ENCODE measurements at regions not wholly inside any gene's neighbourhood (a gene's known extent, or its start where the extent isn't known, plus 50 kb on each side); places are given as distances from the start of the nearest gene placed in this dataset.

DNA sequence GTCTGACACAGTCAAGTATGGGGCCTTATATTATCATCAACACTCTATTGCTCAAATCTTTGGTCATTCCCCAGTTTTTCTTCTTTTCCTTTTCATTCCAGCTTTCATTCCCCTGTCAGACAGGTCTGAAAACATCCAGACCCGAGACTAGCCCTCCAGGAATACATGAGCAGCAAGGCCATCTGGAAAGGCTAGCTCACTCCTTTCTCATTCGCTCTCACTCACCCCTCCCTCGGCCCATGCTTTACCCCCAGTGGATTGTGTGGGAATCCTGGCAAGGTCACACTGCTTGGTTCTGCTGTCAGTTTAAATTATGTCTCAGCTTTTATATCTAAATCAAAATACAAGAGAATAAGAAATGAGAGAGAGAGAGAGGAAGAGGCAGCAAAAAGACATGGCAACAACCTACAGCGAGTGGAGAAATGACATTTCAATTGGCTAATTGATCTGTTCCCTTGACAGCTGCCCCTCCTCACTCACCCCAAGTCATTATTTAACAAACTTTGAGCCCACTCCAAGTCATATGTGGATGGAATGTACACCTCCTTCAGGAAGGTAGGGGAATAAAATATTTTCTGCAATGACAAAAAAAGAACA is 962.2 kb downstream of the TUSC7 start:
- Histone ChIP-seq H3K4me1 (ENCODE audit: control insufficient read depth in 2 of 2, insufficient read depth in 2 of 2, low read length in 2 of 2) (no peaks in the 10 kb centered on the region), H3K27ac (ENCODE audit: low read depth, low read length) (no peak overlapping the region), H3K27me3 (ENCODE audit: control insufficient read depth in 2 of 2, insufficient read depth in 2 of 2, low read length in 2 of 2) (no peaks in the 10 kb centered on the region), H3K4me3 (ENCODE audit: low read length) (no peak overlapping the region), H3K36me3 (ENCODE audit: control insufficient read depth in 2 of 3, insufficient read depth in 3 of 3, low read length in 3 of 3) (no peaks in the 10 kb centered on the region), H3K9me3 (ENCODE audit: control insufficient read depth in 2 of 3, low read length in 3 of 3) (no peaks in the 10 kb centered on the region)
- no peak overlapping the region for H3K27ac Mint-ChIP-seq
- no peak for DNase-seq
- no peak for ATAC-seq
- H3K36me3 Mint-ChIP-seq: no peaks in the 10 kb centered on the region
- intact Hi-C loops (cut with micrococcal nuclease): loop anchor here in 1 of 2 donors (10.0 kb wide), 1 partner anchor 133 kb away; no protein-coding TSS in a partner anchor
- POLR2A ChIA-PET: no interaction called here
- H3K4me3 Mint-ChIP-seq: no peak overlapping the region
- CTCF ChIA-PET: no interaction called here
- no peaks in the 10 kb centered on the region for H3K4me1 Mint-ChIP-seq
- H3K27me3 Mint-ChIP-seq: no peaks in the 10 kb centered on the region
- H3K9me3 Mint-ChIP-seq: peaks cover 0 to 12% (median 3%) of the 10 kb centered on the region in 11 donors

DNA sequence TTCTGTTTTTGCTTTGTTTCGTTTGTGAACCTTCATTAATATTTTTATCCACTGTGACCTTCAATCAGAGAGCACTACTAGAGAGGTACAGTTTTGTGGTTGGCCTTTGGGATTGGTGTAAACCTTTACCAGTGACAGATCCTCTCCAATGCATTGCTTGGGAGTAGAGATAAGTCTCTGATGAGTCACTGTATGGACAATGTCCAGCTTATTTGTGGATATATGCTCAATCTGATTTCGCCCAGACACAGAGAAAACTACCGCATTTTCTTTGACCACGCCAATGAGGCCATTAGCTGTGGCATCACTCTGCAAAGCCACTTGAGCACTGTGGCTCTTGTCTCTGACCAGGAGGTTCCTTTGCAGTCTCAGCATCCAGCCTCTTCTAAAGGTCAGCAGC is 964.7 kb downstream of the TUSC7 start:
- CTCF ChIA-PET: no interaction called here
- H3K9me3 ChIP-seq (ENCODE audit: control insufficient read depth in 2 of 3, low read length in 3 of 3): no peaks in the 10 kb centered on the region
- H3K36me3 ChIP-seq (ENCODE audit: control insufficient read depth in 2 of 3, insufficient read depth in 3 of 3, low read length in 3 of 3): no peaks in the 10 kb centered on the region
- peaks cover 0 to 12% (median 3%) of the 10 kb centered on the region in 11 donors for H3K9me3 Mint-ChIP-seq
- DNase-seq (no peak), ATAC-seq (no peak)
- no peak overlapping the region for H3K27ac Mint-ChIP-seq
- no peak overlapping the region for H3K4me3 Mint-ChIP-seq
- no peaks in the 10 kb centered on the region for H3K27me3 Mint-ChIP-seq
- H3K36me3 Mint-ChIP-seq: no peaks in the 10 kb centered on the region
- intact Hi-C loops (cut with micrococcal nuclease): loop anchor here in 1 of 2 donors (10.0 kb wide), 1 partner anchor 130 kb away; no protein-coding TSS in a partner anchor
- H3K27me3 ChIP-seq (ENCODE audit: control insufficient read depth in 2 of 2, insufficient read depth in 2 of 2, low read length in 2 of 2): no peaks in the 10 kb centered on the region
- H3K4me1 Mint-ChIP-seq: no peaks in the 10 kb centered on the region
- no peaks in the 10 kb centered on the region for H3K4me1 ChIP-seq (ENCODE audit: control insufficient read depth in 2 of 2, insufficient read depth in 2 of 2, low read length in 2 of 2)
- POLR2A ChIA-PET: no interaction called here
- H3K27ac ChIP-seq (ENCODE audit: low read depth, low read length): no peak overlapping the region
- no peak overlapping the region for H3K4me3 ChIP-seq (ENCODE audit: low read length)

DNA sequence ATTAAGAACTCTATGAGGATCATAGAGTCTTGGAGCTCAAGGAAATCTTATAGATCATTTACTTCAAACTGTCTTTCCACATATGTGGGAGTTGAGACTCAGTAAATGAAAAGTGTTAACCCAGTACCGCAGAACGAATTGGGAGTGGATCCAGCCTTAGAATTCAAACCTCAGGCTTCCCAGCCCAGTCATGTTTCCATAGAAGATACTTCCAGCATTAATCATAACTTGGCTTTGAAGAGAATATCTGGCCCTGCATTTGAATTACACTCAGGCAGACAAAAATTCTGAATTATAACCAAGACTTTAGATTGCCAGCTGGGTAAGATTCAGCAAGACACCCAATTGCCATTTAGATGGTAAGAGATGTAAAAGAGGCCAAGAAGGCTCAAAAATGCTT is 972.0 kb downstream of the TUSC7 start:
- H3K36me3 Mint-ChIP-seq: no peaks in the 10 kb centered on the region
- ATAC-seq: no peak

DNA sequence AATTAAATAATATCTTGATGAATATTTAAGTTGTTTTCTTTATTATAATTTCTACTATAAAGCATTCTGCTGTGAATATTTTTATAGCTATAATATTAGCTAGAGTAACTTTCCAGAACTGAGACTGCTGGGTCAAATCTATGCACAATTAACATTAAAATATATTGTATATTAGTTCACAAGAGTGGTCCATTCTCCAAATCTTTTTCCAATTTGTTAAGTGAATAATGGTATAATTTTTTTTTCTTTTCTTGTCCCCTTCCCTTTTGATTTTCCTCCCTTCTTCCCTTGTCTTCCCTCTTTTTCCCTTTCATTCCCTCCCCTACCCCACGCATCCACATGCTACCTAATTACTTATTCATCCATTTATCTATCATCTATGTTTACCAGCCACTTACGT is 977.5 kb downstream of the TUSC7 start:
- Mint-ChIP-seq H3K27ac (no peak overlapping the region), H3K4me3 (no peak overlapping the region), H3K36me3 (no peaks in the 10 kb centered on the region), H3K9me3 (peaks cover 0 to 7% (median 0%) of the 10 kb centered on the region in 11 donors), H3K4me1 (no peaks in the 10 kb centered on the region), H3K27me3 (no peaks in the 10 kb centered on the region)
- CTCF ChIA-PET: no interaction called here
- intact Hi-C loops (cut with micrococcal nuclease): no loop called here
- no peaks in the 10 kb centered on the region for H3K36me3 ChIP-seq (ENCODE audit: control insufficient read depth in 2 of 3, insufficient read depth in 3 of 3, low read length in 3 of 3)
- DNase-seq: no peak
- H3K27me3 ChIP-seq (ENCODE audit: control insufficient read depth in 2 of 2, insufficient read depth in 2 of 2, low read length in 2 of 2): no peaks in the 10 kb centered on the region
- no peak overlapping the region for H3K4me3 ChIP-seq (ENCODE audit: low read length)
- POLR2A ChIA-PET: no interaction called here
- no peaks in the 10 kb centered on the region for H3K4me1 ChIP-seq (ENCODE audit: control insufficient read depth in 2 of 2, insufficient read depth in 2 of 2, low read length in 2 of 2)
- no peak overlapping the region for H3K27ac ChIP-seq (ENCODE audit: low read depth, low read length)
- H3K9me3 ChIP-seq (ENCODE audit: control insufficient read depth in 2 of 3, low read length in 3 of 3): no peaks in the 10 kb centered on the region
- no peak for ATAC-seq

More for the DNA sequence above, 972.0 kb downstream of the TUSC7 start:
- Mint-ChIP-seq H3K27me3 (no peaks in the 10 kb centered on the region), H3K9me3 (peaks cover 0 to 5% (median 0%) of the 10 kb centered on the region in 11 donors), H3K4me3 (no peak overlapping the region), H3K27ac (no peak overlapping the region), H3K4me1 (no peaks in the 10 kb centered on the region)
- Histone ChIP-seq H3K9me3 (ENCODE audit: control insufficient read depth in 2 of 3, low read length in 3 of 3) (no peaks in the 10 kb centered on the region), H3K4me3 (ENCODE audit: low read length) (no peak overlapping the region), H3K27ac (ENCODE audit: low read depth, low read length) (no peak overlapping the region), H3K4me1 (ENCODE audit: control insufficient read depth in 2 of 2, insufficient read depth in 2 of 2, low read length in 2 of 2) (no peaks in the 10 kb centered on the region), H3K36me3 (ENCODE audit: control insufficient read depth in 2 of 3, insufficient read depth in 3 of 3, low read length in 3 of 3) (no peaks in the 10 kb centered on the region), H3K27me3 (ENCODE audit: control insufficient read depth in 2 of 2, insufficient read depth in 2 of 2, low read length in 2 of 2) (no peaks in the 10 kb centered on the region)
- ChIA-PET POLR2A (no interaction called here), CTCF (no interaction called here)
- no peak for DNase-seq
- intact Hi-C loops (cut with micrococcal nuclease): no loop called here

DNA sequence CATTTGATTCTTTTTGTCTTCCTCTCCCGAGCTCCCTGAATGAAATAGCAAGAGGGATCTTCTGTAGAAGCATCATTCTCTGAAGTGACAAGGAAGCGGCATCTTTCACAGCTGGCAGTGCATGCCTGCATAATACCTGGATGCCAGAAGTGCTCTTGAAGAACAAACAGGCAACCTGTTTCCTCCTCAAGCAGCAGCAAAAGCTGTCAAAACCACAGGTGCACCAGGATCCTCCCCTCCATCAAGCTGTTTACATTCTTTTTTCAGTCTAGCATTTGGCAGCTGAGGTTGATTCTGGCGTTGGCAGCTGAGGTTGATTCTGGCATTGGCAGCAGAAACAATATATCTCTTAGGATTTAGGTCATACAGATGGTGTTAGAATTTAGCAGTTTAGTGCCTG is 979.0 kb downstream of the TUSC7 start:
- ChIA-PET POLR2A (no interaction called here), CTCF (no interaction called here)
- Mint-ChIP-seq H3K36me3 (no peaks in the 10 kb centered on the region), H3K4me1 (no peaks in the 10 kb centered on the region), H3K27me3 (no peaks in the 10 kb centered on the region), H3K27ac (no peak overlapping the region), H3K4me3 (no peak overlapping the region), H3K9me3 (peaks cover 0 to 3% (median 0%) of the 10 kb centered on the region in 11 donors)
- no peaks in the 10 kb centered on the region for H3K27me3 ChIP-seq (ENCODE audit: control insufficient read depth in 2 of 2, insufficient read depth in 2 of 2, low read length in 2 of 2)
- intact Hi-C loops (cut with micrococcal nuclease): no loop called here
- DNase-seq (no peak), ATAC-seq (no peak)
- H3K4me3 ChIP-seq (ENCODE audit: low read length): no peak overlapping the region
- H3K4me1 ChIP-seq (ENCODE audit: control insufficient read depth in 2 of 2, insufficient read depth in 2 of 2, low read length in 2 of 2): no peaks in the 10 kb centered on the region
- H3K27ac ChIP-seq (ENCODE audit: low read depth, low read length): no peak overlapping the region
- no peaks in the 10 kb centered on the region for H3K36me3 ChIP-seq (ENCODE audit: control insufficient read depth in 2 of 3, insufficient read depth in 3 of 3, low read length in 3 of 3)
- H3K9me3 ChIP-seq (ENCODE audit: control insufficient read depth in 2 of 3, low read length in 3 of 3): no peaks in the 10 kb centered on the region

DNA sequence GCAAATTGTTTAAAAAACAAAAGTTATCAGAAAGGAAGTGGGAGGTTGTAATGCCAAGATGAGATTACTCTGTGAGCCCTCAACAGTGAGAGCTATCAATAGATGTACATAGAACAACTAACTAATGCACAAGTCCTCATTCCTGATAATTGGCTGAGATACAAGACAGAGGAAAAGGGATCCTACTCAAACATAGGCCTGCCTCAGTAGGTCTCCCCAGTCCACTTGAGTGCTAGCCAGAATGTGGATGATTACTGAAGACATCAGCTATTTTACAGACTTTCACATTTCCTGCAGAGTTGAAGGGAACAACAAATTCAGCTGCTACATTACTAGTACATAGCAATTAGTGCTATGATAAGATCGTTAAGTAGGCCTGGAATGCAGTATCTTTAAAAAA is 981.9 kb downstream of the TUSC7 start:
- Mint-ChIP-seq H3K27me3 (peaks cover 0 to 4% (median 0%) of the 10 kb centered on the region in 5 donors), H3K36me3 (peaks cover 0 to 3% (median 0%) of the 10 kb centered on the region in 5 donors), H3K4me1 (no peaks in the 10 kb centered on the region), H3K27ac (no peak overlapping the region), H3K4me3 (no peak overlapping the region), H3K9me3 (peaks cover 0 to 14% (median 0%) of the 10 kb centered on the region in 11 donors)
- CTCF ChIA-PET: interaction anchor here (0.6 kb wide), 1 partner anchor 110 kb away, joined by 3 read pairs; no protein-coding TSS in a partner anchor
- ATAC-seq (no peak), DNase-seq (no peak)
- H3K27ac ChIP-seq (ENCODE audit: low read depth, low read length): no peak overlapping the region
- no peaks in the 10 kb centered on the region for H3K9me3 ChIP-seq (ENCODE audit: control insufficient read depth in 2 of 3, low read length in 3 of 3)
- H3K4me3 ChIP-seq (ENCODE audit: low read length): no peak overlapping the region
- no peaks in the 10 kb centered on the region for H3K4me1 ChIP-seq (ENCODE audit: control insufficient read depth in 2 of 2, insufficient read depth in 2 of 2, low read length in 2 of 2)
- POLR2A ChIA-PET: no interaction called here
- H3K27me3 ChIP-seq (ENCODE audit: control insufficient read depth in 2 of 2, insufficient read depth in 2 of 2, low read length in 2 of 2): no peaks in the 10 kb centered on the region
- H3K36me3 ChIP-seq (ENCODE audit: control insufficient read depth in 2 of 3, insufficient read depth in 3 of 3, low read length in 3 of 3): no peaks in the 10 kb centered on the region
- intact Hi-C loops (cut with micrococcal nuclease): no loop called here

DNA sequence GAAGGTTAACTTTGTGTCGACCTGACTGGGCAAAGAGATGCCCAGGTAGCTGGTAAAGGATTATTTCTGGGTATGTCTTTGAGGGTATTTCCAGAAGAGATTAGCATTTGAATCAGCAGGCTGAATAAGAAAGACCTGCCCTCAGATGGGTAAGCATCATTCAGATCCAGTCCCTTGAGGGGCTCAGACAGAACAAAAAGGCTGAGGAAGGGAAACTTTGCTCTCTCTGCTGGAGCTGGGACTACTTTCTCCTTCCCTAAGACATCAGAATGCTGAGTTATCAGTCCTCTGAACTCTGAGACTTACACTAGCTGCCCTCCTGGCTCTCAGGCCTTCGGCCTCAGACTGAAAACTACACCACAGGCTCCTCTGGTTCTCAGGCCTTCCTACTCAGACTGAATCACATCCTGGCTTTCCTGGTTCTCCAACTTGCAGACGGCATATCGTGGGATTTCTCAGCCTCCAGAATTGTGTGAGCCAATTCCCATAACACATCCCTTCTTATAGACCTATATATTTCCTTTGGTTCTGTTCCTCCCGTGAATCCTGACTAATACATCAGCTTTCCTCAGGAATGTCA is 982.9 kb downstream of the TUSC7 start:
- intact Hi-C loops (cut with micrococcal nuclease): no loop called here
- Histone ChIP-seq H3K4me3 (ENCODE audit: low read length) (no peak overlapping the region), H3K4me1 (ENCODE audit: control insufficient read depth in 2 of 2, insufficient read depth in 2 of 2, low read length in 2 of 2) (no peaks in the 10 kb centered on the region), H3K27me3 (ENCODE audit: control insufficient read depth in 2 of 2, insufficient read depth in 2 of 2, low read length in 2 of 2) (no peaks in the 10 kb centered on the region), H3K9me3 (ENCODE audit: control insufficient read depth in 2 of 3, low read length in 3 of 3) (no peaks in the 10 kb centered on the region), H3K27ac (ENCODE audit: low read depth, low read length) (no peak overlapping the region), H3K36me3 (ENCODE audit: control insufficient read depth in 2 of 3, insufficient read depth in 3 of 3, low read length in 3 of 3) (no peaks in the 10 kb centered on the region)
- Mint-ChIP-seq H3K9me3 (peaks cover 0 to 14% (median 1%) of the 10 kb centered on the region in 11 donors), H3K4me1 (no peaks in the 10 kb centered on the region), H3K27ac (no peak overlapping the region), H3K36me3 (peaks cover 0 to 3% (median 0%) of the 10 kb centered on the region in 5 donors), H3K4me3 (no peak overlapping the region), H3K27me3 (peaks cover 0 to 4% (median 0%) of the 10 kb centered on the region in 5 donors)
- ChIA-PET CTCF (no interaction called here), POLR2A (no interaction called here)
- DNase-seq: no peak
- no peak for ATAC-seq

Measured in naive thymus-derived CD4-positive, alpha-beta T cell (primary cell).